GM21360 (cell line): ENCODE measurements at regions not wholly inside any gene's neighbourhood (a gene's known extent, or its start where the extent isn't known, plus 50 kb on each side); places are given as distances from the start of the nearest gene placed in this dataset.

Experiments used
- ATAC-seq: cut with Tn5 transposase; IDR thresholded peaks from one replicate; pipeline ENCODE4 v1.9.1; 2021; ENCODE audit warnings: mild to moderate bottlenecking, moderate library complexity; ENCODE audit not compliant: unreplicated experiment

DNA sequence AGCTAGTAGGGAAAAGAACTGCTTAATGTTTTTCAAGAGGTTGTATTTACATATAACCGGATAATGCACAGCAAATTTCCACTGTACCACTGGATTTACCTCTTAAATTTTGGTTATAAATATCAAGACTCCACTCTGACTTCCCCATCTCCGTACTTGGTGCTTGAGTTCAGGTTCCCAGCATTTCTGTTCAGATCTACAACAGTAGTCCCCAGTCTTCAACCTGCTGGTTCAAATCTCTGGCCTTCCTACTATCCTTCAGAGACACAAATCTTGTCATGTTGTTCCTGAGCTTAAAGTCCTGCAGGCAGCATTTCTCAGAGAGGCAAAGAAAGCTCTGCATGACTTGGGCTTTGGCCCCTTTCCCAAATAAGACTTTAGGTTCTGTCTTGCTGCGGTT, 392.6 kb upstream of the ATP5MC3 start:
- no peak for ATAC-seq

DNA sequence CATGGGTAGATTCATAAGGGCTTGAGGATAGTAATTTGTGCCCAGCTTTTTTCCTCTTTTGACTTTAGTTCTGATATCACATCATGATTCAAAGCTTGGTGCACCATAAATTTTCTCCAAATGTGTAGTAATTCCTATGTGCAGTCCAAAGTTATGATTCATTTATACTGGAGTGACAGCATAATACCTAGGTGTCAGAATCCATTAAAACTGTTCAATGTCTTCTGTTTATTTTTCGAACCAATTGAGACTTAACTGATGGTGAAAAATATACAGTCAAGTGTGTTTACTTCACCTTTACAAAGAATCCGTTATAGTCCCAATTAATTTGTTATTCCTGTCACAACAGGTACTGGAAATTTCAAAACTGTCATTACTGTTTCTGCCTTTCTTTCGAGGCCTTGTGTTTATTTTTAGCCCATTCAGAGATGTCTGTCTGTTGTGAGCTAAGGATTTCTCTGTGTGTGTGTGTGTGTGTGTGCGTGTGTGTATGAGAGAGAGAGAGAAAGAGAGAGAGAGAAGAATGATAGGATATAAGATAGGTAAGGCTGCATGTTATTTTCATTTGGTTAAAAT, 389.7 kb upstream of the ATP5MC3 start:
- ATAC-seq: no peak

DNA sequence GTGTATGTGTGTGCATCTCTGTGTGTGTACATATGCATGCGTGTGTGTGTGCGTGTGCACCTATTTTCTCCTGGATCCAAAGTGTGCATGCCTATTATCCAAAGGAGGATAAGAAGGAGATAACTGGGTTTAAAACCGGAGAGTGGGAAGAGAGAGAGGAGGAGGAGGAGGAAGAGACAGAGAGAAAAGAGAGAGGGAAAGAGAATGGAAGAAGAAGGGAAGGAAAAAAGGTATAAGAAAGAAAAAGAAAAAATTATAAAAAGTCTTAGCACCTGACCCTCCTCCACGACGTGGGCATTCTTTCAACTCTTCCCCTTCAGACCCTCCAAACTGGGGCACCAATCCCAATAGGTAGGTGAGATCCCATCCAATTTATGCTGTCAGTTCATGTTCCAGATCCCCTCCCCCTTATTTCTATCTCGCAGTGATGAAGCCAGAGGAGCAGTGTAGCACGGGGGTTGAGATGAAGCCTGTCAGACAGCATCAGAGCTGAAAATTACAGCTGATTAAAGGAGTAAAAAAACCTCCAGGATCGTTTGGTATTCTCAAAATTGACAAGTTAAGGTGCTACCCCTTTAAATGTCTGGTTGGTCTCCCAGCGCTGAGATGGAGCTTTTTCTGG, 386.7 kb upstream of the ATP5MC3 start:
- no peak for ATAC-seq

DNA sequence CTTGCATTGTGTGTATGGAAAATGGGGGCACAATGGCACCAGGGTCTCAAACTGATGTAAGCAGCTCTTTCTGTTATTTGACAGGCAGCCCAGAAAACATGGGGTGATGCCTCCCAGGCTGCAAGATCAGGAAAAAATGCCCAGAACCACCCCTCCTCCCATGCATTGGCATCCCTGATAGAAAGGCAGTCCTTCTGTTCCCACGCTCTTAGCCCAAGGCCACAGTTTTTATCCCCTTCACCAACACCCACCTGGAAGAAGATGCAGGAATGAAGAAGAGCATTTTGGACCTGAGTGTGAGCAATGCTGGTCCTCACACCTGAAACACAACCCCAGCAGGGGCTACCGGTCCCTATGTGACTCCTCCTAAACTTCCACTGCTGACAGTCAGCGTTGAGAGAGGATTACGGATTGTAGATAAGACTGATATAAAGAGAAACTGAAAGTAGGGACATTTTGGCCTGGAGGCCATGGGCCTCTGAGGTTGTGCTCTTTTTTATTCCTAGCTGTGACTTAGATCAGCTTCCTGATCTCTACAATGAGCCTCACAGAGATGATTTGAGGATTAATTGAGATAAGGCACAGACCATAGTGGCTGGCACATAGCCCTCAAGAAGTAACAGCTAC, 386.0 kb upstream of the ATP5MC3 start:
- no peak for ATAC-seq

DNA sequence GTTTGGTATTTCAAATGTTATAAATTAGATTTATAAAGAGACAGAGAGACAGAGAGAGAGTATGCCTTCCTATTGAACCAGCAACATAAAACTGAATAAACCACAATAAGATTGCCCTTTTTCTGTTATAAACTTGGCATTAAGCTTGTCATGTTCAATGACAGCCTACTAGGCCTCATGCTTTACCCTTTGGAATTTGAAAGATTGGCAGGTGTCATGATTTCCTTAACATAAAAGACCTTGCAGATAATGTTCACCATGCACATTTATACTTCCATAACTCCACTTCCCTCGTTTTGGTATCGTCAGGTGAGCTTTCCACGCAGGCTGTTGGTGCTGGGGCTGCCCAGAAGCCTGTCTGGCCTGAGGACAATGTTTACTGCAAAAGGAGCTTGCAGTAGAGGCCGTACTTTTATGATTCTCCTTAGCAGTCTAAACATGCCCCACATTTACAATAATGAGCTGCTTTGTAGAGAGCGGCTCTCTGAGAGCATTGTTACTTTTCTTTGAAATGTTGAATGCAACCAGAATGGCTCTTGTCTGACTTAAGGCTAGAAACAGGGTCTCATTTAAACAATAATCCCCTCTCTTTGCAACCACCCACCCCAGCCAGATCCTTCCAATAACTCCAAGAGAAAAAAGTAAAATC, 379.1 kb upstream of the ATP5MC3 start:
- ATAC-seq: no peak

DNA sequence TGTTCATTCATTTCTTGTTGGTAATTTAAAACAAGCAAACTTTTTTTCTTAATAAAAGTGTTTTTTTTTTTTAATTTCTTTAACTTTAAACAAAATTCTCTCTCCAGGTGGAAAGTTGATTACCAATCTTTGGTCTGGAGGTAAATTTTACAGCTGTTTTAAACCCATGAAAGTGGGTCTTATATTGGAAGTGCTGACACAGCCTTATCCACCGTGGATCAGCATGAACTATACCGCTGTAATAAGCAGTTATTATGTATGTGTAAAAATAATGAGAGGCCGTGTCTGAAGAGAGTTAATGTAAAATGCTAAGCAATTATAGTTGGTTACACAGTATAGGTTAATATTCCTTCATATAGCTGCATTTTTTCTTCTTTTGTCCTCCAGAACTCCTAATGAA, 378.1 kb upstream of the ATP5MC3 start:
- no peak for ATAC-seq

DNA sequence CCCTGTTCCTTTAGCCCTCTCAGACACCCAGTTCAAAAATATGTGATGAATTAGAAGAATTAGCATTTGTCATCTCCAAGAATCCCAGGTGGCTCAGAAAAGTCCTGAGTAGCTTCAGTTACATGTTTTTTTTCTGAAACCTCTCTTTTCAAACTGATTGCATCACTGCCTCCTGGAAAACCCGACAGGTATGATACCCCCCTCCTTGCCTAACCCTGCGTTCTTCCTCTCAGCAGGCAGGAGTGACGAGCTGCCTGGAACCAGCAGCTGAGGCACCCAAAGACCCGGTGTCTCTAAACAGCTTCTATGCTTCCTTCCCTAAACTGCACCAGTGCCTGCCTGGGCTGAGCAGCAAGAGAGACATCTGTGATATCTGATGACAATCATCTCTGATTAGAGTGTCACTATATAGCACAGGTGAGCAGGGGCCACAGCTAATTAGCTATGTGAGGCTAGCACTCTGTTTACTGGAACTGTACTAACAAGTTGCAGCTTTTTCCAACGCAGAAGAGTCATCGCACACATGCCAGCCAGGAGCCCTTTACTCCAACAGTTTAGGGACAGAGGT, 376.4 kb upstream of the ATP5MC3 start:
- no peak for ATAC-seq

DNA sequence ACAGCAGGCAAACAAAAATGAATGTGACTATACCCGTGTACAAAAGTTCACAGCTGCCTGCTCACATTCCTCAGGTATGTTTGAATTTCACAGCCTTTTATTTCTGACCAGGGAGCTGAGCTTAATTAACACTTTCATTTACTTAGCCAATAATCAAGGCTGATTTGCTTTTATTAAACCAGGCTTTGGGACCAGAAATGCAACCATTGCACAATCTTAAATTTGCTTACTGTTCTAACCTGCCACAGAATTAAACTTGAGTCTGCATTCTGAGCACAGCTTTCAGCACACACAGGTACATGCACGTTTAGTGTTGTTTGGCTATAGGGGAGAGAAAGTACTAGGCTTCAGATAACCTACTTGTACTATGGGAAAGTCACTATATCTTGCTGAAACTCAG, 372.4 kb upstream of the ATP5MC3 start:
- ATAC-seq: no peak

DNA sequence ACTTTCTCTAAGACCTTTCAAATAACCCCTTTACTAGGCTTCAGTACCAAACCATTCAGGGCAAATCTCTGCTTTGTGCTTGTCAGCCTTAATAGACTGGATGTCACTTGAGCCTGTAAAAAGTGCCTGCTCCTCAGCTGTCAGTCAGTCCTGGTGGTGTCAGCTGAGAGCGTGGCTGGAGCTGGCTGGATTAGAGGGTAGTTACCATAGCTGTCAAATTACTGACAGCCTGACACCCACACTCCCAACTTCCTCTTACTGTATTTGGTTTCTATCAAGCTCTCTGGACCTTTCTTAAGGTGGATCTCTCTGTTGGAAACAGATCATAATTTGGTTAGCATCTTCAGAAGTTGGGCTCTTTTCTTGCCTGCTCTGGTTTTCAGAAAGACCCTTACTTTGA, 371.4 kb upstream of the ATP5MC3 start:
- no peak for ATAC-seq

DNA sequence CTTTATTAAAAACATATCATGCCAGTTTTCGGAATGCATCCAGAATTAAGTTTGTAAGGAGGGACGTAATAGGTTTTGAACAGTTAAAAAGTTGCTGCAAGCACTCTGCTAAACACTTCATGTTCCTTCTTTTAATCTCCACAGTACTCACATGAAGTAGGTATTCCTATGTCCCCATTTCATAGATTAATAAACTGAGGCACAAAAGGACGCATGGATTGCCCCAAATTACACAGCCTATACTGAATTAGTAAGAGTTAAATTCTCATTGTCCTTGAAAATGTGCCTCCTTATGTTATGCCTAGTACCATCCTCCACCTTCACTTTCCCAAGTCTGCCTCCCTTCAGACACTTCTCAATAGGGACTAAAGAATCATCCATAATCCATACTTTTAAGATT, 358.9 kb upstream of the ATP5MC3 start:
- no peak for ATAC-seq

DNA sequence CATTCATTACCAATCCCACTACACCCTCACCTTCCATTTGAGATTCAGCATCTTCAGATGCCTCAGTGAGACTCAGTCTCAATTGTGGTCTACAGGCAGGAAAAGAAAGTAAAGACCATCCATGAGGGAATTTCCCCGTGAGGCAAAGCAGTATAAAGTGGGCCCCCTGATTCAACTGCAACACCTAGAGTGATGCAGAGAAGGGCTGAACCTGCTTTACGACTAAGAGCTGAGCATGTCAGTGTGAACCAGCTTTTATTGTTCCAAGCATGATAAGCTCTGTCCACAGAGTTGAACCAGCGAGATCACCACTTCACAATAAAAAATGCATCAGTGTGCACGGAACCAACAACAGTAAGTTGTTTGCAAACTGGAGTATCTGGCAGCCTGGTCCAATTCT, 357.6 kb upstream of the ATP5MC3 start:
- no peak for ATAC-seq

DNA sequence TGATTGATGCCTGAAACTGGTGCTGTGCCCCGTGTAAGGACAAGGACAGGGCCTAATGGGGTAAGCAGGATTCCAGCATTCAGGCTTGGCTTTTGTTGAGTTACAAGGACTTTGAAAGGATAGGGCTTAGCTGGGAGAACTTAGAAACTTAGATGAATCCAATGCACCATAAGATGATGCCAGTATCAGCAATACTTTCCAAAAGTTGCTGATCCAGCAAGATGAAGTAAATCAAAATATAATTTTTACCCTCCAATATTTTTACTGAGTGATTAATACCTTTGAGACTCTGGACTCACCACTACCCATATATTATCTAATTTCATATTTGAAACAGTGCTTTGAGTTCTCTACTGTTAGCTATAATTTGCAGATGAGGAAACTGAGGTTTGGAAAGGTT, 354.5 kb upstream of the ATP5MC3 start:
- ATAC-seq: no peak

DNA sequence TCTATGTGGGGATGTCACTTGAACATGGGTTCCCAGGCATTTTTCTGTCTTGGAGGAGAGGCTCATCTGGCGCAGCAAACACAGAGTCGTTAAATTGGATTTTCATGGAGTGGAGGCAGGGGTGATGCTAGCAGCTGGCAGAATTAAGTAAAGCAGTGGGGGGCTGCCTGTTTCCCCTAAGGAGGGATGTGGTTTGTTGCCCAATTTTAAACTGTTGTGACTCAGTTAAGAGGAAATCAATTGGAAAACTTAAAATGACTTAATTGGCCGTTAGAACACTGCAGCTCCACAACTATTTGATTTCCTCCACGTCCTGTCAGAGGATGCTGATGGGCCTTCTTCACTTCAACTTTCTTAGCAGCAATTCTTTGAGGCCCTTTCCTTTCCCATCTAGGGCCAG, 354.1 kb upstream of the ATP5MC3 start:
- ATAC-seq: no peak

DNA sequence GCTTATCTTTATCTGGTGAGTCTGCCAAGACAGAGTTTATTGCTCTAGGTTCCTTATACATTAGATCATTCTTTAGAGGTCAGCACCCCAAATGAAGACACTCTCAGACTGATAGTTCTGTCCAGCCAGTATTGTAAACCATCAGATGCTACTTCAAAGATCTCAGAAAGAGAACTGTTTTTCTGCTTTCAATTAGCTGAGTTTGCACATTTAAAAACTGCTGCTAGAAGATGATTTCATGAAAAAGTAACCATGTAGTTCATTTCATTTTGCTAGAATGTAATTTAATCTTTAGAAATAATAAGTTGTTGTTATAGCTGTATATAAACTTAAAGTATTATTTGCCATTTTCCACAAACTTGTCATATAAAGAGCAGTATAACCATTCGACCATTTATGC, 344.5 kb upstream of the ATP5MC3 start:
- ATAC-seq: no peak

DNA sequence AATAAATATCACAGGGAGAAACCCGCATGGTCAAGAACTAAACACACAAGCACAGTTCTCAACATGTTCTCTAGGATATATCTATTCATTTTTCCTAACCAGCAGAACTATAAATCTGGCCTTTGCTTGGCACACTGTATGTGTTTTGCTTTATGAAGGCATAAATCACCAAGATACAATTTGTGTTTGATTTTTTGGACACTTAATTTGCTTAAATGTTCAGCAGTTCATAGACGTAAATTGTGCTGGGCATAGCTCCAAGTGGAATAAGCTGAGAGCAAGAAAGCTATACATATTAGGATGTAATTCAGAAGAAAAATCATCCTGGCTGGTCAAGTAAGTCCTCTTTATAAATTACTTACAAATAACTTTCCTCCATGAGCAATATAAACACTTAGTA, 341.5 kb upstream of the ATP5MC3 start:
- no peak for ATAC-seq

DNA sequence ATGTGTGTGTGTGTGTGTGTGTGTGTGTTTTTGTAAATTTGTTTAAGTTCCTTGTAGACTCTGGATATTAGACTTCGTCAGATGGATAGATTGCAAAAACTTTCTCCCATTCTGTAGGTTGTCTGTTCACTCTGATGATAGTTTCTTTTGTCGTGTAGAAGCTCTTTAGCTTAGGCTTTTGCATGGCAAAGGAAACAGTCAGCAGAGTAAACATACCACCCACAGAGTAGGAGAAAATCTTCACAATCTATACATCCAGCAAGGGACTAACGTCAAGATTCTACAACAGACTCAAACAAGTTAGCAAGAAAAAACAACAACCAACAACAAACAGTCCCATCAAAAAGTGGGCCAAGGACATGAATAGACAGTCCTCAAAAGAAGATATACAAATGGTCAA, 336.7 kb upstream of the ATP5MC3 start:
- no peak for ATAC-seq

DNA sequence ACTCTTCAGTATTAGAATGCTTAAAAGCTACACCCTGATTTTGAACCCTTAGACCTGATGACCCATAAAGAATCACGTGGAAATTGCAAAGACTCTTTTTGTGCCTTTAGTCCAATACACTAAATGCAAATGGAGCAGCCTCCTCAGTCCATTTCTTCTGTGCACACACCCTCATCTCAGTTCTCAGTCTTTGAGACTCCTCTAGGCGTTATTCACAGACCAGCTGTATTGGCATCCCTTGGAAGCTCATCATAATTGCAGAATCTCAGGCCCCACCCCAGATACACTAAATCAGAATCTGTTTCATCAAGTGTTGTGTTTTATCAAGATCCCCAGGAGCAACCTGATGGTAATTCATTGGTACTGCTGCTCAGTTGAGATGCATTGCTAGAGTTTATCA, 335.0 kb upstream of the ATP5MC3 start:
- ATAC-seq: no peak

DNA sequence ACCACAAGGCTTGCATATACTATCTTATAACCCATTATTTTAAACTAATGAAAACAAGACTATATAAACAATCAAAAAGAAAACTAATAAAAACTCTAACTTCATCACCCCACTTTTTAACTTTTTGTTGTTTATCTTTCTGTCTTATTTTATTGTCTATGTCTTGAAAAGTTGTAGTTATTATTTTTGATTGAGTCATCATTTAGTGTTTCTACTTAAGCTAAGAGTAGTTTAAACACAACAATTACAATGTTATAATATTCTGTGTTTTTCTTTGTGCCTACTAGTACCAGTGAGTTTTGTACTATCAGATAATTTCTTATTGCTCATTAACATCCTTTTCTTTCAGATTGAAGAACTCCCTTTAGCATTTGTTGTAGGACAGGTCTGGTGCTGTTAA, 318.7 kb upstream of the ATP5MC3 start:
- no peak for ATAC-seq

DNA sequence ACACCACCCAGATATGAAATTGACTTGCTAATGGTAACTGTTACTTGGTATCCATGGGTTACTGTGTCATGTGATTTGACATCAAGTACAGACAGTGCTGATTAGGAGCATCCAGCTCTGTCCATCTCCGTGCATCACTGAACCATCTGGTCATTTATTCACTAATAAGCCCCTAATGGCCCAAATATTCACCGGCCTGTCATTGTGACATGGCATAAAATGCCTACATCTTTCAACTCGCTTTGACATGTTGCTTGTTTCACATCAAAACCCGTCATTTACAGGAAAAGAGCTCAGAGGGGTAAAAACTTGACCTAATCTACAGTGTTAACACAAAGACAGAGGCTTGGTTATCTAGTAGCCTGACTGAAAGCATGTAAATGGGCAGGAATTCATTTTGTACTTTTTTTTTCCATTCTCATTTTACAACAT, 308.9 kb upstream of the ATP5MC3 start:
- no peak for ATAC-seq

DNA sequence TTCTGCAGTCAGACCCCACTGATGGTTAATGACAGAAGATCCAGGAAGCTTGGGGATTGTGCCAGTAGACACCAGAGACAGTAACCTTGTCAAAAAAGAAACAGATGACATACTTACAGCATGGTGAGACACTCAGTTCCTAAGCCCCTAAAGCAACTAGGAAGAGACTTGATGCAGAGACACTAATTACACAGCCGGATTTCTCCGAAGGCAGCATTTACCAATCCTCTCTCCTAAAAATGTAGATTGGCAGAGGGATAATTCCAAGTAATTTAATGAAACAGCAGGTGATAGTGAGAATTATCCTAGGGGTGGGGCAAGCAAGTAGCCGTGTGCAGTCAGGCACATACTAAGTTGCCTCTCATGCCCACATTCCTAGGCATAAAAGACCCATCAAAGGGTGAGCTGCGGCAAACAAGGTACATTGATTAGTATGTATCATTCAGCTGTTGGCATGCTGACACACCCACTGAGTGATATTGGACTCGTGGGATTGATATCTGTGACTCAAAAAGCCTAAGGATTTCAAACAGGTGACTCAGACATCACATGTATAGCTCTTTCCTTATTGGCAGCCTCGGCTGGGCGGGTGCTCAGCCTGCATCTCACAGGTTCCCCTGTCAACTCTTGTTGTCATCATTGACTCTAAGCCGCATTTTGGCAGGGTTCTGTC, 296.7 kb upstream of the ATP5MC3 start:
- no peak for ATAC-seq

DNA sequence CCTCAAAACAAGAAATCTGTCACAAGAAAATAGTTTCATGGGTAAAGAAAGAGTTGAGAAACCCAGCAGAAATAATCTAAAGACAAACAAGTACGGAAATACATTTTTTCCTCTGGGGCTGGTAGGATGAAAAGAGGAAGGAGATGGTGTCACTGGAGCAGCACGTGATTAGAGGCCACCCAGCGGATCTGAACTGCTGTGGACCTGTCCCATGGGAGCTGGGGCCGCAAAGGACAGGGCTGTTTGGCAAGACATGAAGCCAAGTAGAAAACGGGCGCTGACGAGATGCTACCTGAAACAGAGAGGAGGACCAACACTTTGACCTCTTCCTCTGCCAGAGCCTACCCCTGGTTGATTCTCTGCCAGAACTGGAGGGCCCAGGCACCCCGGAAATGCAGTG, 295.4 kb upstream of the ATP5MC3 start:
- ATAC-seq: no peak
